Keratinocyte (primary cell): ENCODE measurements at regions not wholly inside any gene's neighbourhood (a gene's known extent, or its start where the extent isn't known, plus 50 kb on each side); places are given as distances from the start of the nearest gene placed in this dataset.

ENCODE experiments used
- DNase-seq: peaks from one replicate; pipeline ENCODE4 v3.0.0-alpha.2; 2011; ENCODE audit warnings: low read depth, missing footprints, low spot score
- FAIRE-seq: peaks from 2 replicates; lab custom pipeline; 2011; peaks lifted over from hg19 to GRCh38; lab: Jason Lieb, UNC
- H2AFZ ChIP-seq: 2 replicates; pipeline ENCODE4 v1.6.0; 2012; ENCODE audit warnings: low read length, control low read depth, inconsistent platforms; ENCODE audit not compliant: control insufficient read depth
- H3K27ac ChIP-seq: 2 replicates; pipeline ENCODE4 v1.5.1; 2011; ENCODE audit warnings: low read length; ENCODE audit not compliant: control insufficient read depth, insufficient read depth
- H3K27me3 ChIP-seq: 3 replicates; pipeline ENCODE4 v1.6.0; 2011; ENCODE audit warnings: low read length; ENCODE audit not compliant: control insufficient read depth, insufficient read depth; ENCODE audit errors: extremely low read depth
- H3K36me3 ChIP-seq, 2 experiments: 2 replicates in 1 of 2; 3 replicates in 1 of 2; pipeline ENCODE4 v1.5.1; 2011; ENCODE audit warnings: low read length in 2 of 2, mild to moderate bottlenecking in 1 of 2; ENCODE audit not compliant: control insufficient read depth in 2 of 2, insufficient read depth in 2 of 2; ENCODE audit errors: extremely low read depth in 1 of 2
- H3K4me1 ChIP-seq: 3 replicates; pipeline ENCODE4 v1.5.1; 2011; ENCODE audit warnings: low read length; ENCODE audit not compliant: control insufficient read depth, insufficient read depth; ENCODE audit errors: extremely low read depth
- H3K4me2 ChIP-seq: 3 replicates; pipeline ENCODE4 v1.6.0; 2011; ENCODE audit warnings: low read depth, low read length; ENCODE audit not compliant: control insufficient read depth, insufficient read depth; ENCODE audit errors: extremely low read depth
- H3K4me3 ChIP-seq, 3 experiments: fragments of 200-600 bp in 1 of 3; sonication (generic) in 1 of 3; 2 replicates in 2 of 3; 3 replicates in 1 of 3; pipeline ENCODE4 v1.5.1; 2011 to 2016; ENCODE audit warnings: low read length in 3 of 3, mild to moderate bottlenecking in 3 of 3, control low read depth in 2 of 3, inconsistent platforms in 1 of 3, low read depth in 1 of 3, mixed read lengths in 1 of 3, mixed run types in 1 of 3, moderate library complexity in 1 of 3; ENCODE audit not compliant: control insufficient read depth in 2 of 3, insufficient read depth in 2 of 3; ENCODE audit errors: extremely low read depth in 1 of 3
- H3K79me2 ChIP-seq: 2 replicates; pipeline ENCODE4 v1.6.0; 2012; ENCODE audit warnings: low read length; ENCODE audit not compliant: control insufficient read depth, insufficient read depth
- H3K9ac ChIP-seq: 3 replicates; pipeline ENCODE4 v1.6.0; 2011; ENCODE audit warnings: low read length; ENCODE audit not compliant: control insufficient read depth, insufficient read depth; ENCODE audit errors: extremely low read depth
- H3K9me1 ChIP-seq: 3 replicates; pipeline ENCODE4 v1.6.0; 2011; ENCODE audit warnings: low read length; ENCODE audit not compliant: control insufficient read depth, insufficient read depth; ENCODE audit errors: extremely low read depth
- H3K9me3 ChIP-seq: 2 replicates; pipeline ENCODE4 v1.5.1; 2012; ENCODE audit warnings: low read depth, low read length; ENCODE audit not compliant: control insufficient read depth
- H4K20me1 ChIP-seq: 3 replicates; pipeline ENCODE4 v1.6.0; 2011; ENCODE audit warnings: low read length; ENCODE audit not compliant: control insufficient read depth, insufficient read depth; ENCODE audit errors: extremely low read depth
- EZH2 ChIP-seq: IDR thresholded peaks from one replicate; pipeline ENCODE4 v1.6.1; 2012; ENCODE audit warnings: inconsistent platforms, mild to moderate bottlenecking, low read length, moderate library complexity
- dilution Hi-C: fragments of 300-500 bp; cut with MboI; formaldehyde crosslinking; loops from one replicate; pipeline ENCODE4 v1.7.0; 2020; ENCODE audit warnings: low sequenced_read_pairs; ENCODE audit not compliant: extremely low pct_ligation_motif_present
- TF ChIP-seq, protein P1 (sequence below), 3 experiments: IDR thresholded peaks in 1 of 3; conservative IDR thresholded peaks in 1 of 3; optimal IDR thresholded peaks in 1 of 3; 2 replicates in 2 of 3; 3 replicates in 1 of 3; pipeline versions ENCODE3 to v1.5.1; 2011; ENCODE audit warnings: low read length in 3 of 3, mild to moderate bottlenecking in 3 of 3, moderate library complexity in 2 of 3, control low read depth in 1 of 3, inconsistent platforms in 1 of 3; ENCODE audit not compliant: insufficient read depth in 2 of 3; ENCODE audit errors: extremely low read depth in 1 of 3

DNA sequence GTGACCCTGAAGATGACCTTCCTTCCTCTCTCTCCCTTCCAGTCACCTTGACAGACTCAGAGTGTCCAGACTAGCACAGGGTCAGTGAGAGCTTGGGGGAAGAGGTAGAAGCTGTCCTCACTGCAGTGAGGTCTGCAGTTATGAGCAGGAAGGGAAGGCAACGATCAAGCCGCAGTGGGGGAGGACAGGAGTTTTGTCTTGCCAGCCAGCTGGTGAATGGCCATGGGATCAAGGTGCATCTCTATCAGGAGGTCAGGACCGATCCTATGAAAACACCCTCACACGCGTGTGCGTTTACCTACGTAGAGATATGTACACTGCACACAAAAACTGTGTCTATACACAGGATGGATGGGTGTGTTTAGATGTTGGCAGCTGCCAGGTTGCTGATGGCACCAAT is 83.2 kb downstream of the THNSL2 start:
- no peak for TF ChIP-seq EZH2
- TF ChIP-seq, protein P1, sequence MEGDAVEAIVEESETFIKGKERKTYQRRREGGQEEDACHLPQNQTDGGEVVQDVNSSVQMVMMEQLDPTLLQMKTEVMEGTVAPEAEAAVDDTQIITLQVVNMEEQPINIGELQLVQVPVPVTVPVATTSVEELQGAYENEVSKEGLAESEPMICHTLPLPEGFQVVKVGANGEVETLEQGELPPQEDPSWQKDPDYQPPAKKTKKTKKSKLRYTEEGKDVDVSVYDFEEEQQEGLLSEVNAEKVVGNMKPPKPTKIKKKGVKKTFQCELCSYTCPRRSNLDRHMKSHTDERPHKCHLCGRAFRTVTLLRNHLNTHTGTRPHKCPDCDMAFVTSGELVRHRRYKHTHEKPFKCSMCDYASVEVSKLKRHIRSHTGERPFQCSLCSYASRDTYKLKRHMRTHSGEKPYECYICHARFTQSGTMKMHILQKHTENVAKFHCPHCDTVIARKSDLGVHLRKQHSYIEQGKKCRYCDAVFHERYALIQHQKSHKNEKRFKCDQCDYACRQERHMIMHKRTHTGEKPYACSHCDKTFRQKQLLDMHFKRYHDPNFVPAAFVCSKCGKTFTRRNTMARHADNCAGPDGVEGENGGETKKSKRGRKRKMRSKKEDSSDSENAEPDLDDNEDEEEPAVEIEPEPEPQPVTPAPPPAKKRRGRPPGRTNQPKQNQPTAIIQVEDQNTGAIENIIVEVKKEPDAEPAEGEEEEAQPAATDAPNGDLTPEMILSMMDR (optimal IDR thresholded peaks at IDR 0.05 in 1 of 3, IDR thresholded peaks at IDR 0.05 in 1 of 3, conservative IDR thresholded peaks at IDR 0.05 in 1 of 3; ENCODE audit: extremely low read depth in 1 of 3, insufficient read depth in 2 of 3, low read length in 3 of 3): no peak
- Histone ChIP-seq H3K9ac (no peak overlapping the region), H3K79me2 (no peaks in the 10 kb centered on the region), H3K27me3 (no peaks in the 10 kb centered on the region), H3K9me3 (no peaks in the 10 kb centered on the region), H2AFZ (no peak overlapping the region), H3K4me3 (no peak overlapping the region), H3K4me2 (no peak overlapping the region), H3K36me3 (no peaks in the 10 kb centered on the region), H3K9me1 (no peaks in the 10 kb centered on the region), H4K20me1 (no peaks in the 10 kb centered on the region), H3K27ac (no peak overlapping the region), H3K4me1 (peaks cover 5% of the 10 kb centered on the region)
- no peak for FAIRE-seq
- dilution Hi-C loops: no loop called here
- no peak for DNase-seq

DNA sequence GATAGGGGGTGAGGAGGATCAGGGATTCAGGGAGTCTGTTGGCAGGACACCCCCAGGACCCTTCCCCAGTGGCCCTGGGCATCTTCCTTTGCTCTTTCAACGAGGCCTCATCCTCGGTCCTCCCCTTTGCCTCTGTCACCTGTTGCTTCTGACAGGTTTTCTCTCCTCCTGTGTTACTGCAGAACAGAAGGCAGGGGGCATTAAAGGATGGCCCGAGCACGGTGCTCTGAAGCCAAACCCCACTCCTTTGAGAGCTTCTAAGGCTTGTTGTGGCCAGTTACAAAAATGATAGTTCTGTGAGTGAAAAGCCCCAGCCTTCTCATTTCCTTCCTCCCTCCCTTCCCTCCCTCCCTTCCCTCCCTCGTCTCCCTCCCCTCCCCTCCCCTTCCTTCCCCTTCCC is 82.5 kb downstream of the THNSL2 start:
- Histone ChIP-seq H3K9me3 (no peaks in the 10 kb centered on the region), H3K4me2 (no peak overlapping the region), H3K4me3 (no peak overlapping the region), H2AFZ (no peak overlapping the region), H3K9ac (no peak overlapping the region), H3K27ac (no peak overlapping the region), H3K36me3 (no peaks in the 10 kb centered on the region), H3K4me1 (no peaks in the 10 kb centered on the region), H4K20me1 (no peaks in the 10 kb centered on the region), H3K27me3 (no peaks in the 10 kb centered on the region), H3K9me1 (no peaks in the 10 kb centered on the region), H3K79me2 (no peaks in the 10 kb centered on the region)
- DNase-seq (no peak), FAIRE-seq (no peak)
- TF ChIP-seq, protein P1 (optimal IDR thresholded peaks at IDR 0.05 in 1 of 3, IDR thresholded peaks at IDR 0.05 in 1 of 3, conservative IDR thresholded peaks at IDR 0.05 in 1 of 3; ENCODE audit: extremely low read depth in 1 of 3, insufficient read depth in 2 of 3, low read length in 3 of 3): no peak
- no peak for TF ChIP-seq EZH2
- dilution Hi-C loops: no loop called here
